ENCODE measurements at regions not wholly inside any gene's neighbourhood (a gene's known extent, or its start where the extent isn't known, plus 50 kb on each side); places are given as distances from the start of the nearest gene placed in this dataset.
"Not testable (repeated sequence)": the region's sequence is repeated elsewhere in the genome, so short reads cannot be mapped to it uniquely, and the experiment has no call there.

GRCh38 chr16:25625620-25626019 is 66.1 kb upstream of the HS3ST4 start:
- DNase-seq (ENCODE audit: low read depth): no peak
- TF ChIP-seq CTCF (conservative IDR thresholded peaks at IDR 0.05; ENCODE audit: low read length): no peak

GRCh38 chr16:25614716-25615265 is 77.0 kb upstream of the HS3ST4 start:
- no peak overlapping the region for H3K4me3 ChIP-seq (ENCODE audit: low read length)
- TF ChIP-seq CTCF (conservative IDR thresholded peaks at IDR 0.05; ENCODE audit: low read length): no peak
- no peak for DNase-seq (ENCODE audit: low read depth)

More at GRCh38 chr16:25625620-25626019, 66.1 kb upstream of the HS3ST4 start:
- no peak overlapping the region for H3K4me3 ChIP-seq (ENCODE audit: low read length)

- no peak overlapping the region for H3K4me3 ChIP-seq (ENCODE audit: low read length)
- no peak for DNase-seq (ENCODE audit: low read depth)
- no peak for TF ChIP-seq CTCF (conservative IDR thresholded peaks at IDR 0.05; ENCODE audit: low read length)
These were observed 77.8 kb upstream of the HS3ST4 start for GRCh38 chr16:25613931-25614330.

- DNase-seq (ENCODE audit: low read depth): no peak
- TF ChIP-seq CTCF (conservative IDR thresholded peaks at IDR 0.05; ENCODE audit: low read length): no peak
- H3K4me3 ChIP-seq (ENCODE audit: low read length): no peak overlapping the region
These were observed 83.8 kb upstream of the HS3ST4 start for GRCh38 chr16:25608002-25608401.

DNA sequence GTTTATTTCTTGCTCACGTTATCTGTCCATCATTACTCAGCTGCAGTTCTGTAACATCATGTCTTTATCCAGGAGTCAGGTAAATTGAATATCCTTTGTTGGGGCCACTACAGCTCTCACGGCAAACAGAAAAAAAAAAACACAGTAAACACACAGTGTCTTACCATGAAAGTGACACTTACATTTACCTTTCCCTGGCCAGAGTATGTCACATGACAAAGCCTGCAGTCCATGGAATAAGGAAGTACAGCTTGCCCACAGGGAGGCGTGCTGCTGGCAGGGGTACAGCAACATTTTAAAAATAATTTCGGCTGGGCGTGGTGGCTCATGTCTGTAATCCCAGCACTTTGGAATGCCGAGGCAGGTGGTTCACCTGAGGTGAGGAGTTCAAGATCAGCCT is 85.7 kb upstream of the HS3ST4 start:
- no peak for DNase-seq (ENCODE audit: low read depth)
- TF ChIP-seq CTCF (conservative IDR thresholded peaks at IDR 0.05; ENCODE audit: low read length): no peak
- no peak overlapping the region for H3K4me3 ChIP-seq (ENCODE audit: low read length)

GRCh38 chr16:25605381-25605780 is 86.4 kb upstream of the HS3ST4 start:
- DNase-seq (ENCODE audit: low read depth): no peak
- TF ChIP-seq CTCF (conservative IDR thresholded peaks at IDR 0.05; ENCODE audit: low read length): no peak
- no peak overlapping the region for H3K4me3 ChIP-seq (ENCODE audit: low read length)

- not testable (repeated sequence) for H3K4me3 ChIP-seq (ENCODE audit: low read length); DNase-seq (ENCODE audit: low read depth)
These were observed 90.5 kb upstream of the HS3ST4 start for GRCh38 chr16:25601306-25601705.

DNA sequence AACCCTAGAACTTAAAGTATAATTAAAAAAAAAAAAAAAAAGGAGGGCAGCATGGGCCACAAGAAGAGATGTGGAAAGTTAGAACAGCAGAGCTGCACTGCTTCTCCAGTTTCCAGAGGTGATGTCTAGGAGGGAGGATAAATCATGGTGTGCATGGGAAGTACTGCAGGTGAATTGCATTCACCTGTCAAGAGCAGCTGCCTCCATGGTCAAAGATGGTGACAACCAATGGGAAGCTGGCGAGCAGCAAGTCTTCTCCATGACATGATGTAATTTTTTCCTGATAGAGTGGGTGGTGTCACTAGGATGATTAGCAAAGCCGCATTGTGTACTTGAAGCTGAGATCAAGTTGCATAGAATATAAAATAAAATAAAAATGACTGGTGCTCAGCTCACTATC is 95.6 kb upstream of the HS3ST4 start:
- no peak for DNase-seq (ENCODE audit: low read depth)
- H3K4me3 ChIP-seq (ENCODE audit: low read length): no peak overlapping the region
- TF ChIP-seq CTCF (conservative IDR thresholded peaks at IDR 0.05; ENCODE audit: low read length): no peak

Measured in AG10803 (cell line).